ENCODE measurements at regions not wholly inside any gene's neighbourhood (a gene's known extent, or its start where the extent isn't known, plus 50 kb on each side); places are given as distances from the start of the nearest gene placed in this dataset.
"Not testable (repeated sequence)": the region's sequence is repeated elsewhere in the genome, so short reads cannot be mapped to it uniquely, and the experiment has no call there.

GRCh38 chr13:112222971-112223370 is 153.2 kb upstream of the SPACA7 start:
- no peak for DNase-seq (ENCODE audit: low spot score)

DNA sequence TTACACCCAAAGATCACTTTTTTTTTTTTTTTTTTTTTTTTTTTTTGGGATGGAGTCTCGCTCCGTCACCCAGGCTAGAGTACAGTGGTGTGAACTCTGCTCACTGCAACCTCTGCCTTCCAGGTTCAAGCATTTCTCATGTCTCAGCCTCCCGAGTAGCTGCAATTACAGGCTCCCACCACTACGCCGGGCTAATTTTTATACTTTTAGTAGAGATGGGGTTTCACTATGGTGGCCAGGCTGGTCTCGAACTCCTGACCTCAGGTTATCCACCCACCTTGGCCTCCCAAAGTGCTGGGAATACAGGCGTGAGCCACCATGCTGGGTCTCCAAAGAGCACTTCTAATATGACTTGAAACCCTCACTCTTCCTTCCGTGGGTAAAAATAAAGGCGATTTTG is 152.2 kb upstream of the SPACA7 start:
- not testable (repeated sequence) for DNase-seq (ENCODE audit: low spot score)

DNA sequence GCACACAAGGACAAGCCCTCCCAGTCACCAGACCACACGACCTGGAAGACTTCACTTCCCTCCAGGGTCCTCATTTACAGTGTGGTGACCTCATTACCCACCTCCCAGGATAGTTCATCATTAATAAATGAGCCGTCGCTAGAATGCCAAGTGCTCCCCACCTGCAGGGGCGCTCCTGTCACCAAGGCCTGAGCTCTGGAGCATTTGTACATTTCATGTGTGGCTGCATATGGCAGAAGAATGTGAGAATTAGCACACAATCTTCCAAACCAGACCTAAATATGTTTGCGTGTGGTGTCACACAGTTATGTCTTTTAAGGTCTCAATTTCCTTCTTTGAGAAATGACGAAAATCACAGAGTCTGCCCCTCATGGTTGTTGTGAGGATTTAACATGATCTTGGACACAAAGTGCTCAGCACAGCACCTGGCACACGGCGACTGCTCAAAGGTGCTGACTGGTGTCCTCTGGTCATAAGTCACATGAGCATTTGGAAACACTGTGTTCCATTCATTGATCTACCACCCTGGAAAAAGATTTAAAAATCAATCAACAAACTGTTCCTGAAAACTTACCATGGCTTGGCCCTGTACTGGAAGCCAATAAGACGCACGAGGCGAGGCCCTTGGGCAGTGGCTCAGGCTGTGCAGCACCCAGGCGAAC is 150.6 kb upstream of the SPACA7 start:
- no peak for DNase-seq (ENCODE audit: low spot score)

DNA sequence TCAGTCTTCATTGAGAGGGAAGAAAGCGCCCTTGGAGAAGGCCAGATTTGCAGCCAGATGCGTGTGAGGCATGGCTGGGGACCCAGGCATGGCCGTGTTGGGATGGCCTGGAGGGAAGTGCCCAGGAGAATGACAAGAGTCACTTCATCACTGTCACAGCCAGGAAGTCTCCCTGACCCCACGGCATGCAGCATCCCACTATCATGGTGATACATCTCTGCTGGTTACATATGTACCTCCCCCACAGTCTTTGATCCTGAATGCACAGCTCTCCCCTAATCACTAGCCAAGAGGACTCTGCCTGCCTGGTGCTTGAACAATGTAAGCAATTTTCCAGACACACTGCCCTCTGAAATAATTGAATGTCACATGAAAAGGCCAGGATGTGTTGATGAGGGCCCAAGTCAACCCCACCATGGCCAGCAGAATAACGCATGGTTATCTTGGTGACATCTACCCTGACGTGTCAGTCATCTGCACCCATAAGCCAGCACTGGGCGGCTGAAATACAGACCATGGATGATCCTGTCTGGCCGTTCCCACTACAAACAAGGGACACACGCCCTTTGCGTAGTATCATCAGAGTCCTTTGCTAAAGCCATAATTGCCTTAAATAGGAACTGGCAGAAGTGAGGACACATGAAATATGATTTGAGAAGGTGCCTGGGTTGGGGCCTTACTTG is 149.7 kb upstream of the SPACA7 start:
- no peak for DNase-seq (ENCODE audit: low spot score)

- DNase-seq (ENCODE audit: low spot score): no peak
Observed at GRCh38 chr13:112227031-112227430, 149.1 kb upstream of the SPACA7 start.

- no peak for DNase-seq (ENCODE audit: low spot score)
Observed at GRCh38 chr13:112229445-112229844, 146.7 kb upstream of the SPACA7 start.

GRCh38 chr13:112229992-112230872 is 145.9 kb upstream of the SPACA7 start:
- no peak for DNase-seq (ENCODE audit: low spot score)

DNA sequence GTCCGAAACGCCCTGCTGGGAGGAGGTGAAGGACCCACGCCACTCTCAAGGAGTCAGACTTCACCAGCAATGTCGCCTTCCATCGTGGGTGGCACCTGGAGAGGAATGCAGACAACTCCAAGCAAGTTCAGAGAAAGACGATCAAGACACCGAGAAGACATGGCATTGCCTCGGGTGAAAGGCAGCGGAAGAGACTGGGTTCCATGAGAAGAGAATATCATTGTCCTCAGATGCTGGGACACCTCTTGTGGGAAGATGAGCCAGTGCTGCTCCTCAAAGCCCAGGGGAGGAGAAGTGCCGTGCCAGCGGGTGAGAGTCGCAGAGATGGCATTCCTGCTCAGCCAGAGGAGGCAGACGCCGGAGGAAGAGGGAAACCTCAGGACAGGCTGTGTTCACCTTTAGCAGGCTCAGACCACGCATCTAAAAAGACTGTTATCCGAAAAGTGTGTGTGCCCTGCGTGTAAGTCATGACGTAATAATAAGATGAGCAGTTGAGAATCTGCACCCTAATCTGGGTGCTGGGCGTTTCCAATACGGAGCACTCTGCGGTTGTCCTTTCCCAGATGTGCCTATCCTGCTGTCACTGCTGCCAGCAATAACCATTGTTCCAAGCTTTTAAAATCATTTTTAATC is 144.6 kb upstream of the SPACA7 start:
- DNase-seq (ENCODE audit: low spot score): no peak

GRCh38 chr13:112233256-112233655 is 142.9 kb upstream of the SPACA7 start:
- DNase-seq (ENCODE audit: low spot score): no peak

GRCh38 chr13:112233716-112234115 is 142.4 kb upstream of the SPACA7 start:
- no peak for DNase-seq (ENCODE audit: low spot score)

DNA sequence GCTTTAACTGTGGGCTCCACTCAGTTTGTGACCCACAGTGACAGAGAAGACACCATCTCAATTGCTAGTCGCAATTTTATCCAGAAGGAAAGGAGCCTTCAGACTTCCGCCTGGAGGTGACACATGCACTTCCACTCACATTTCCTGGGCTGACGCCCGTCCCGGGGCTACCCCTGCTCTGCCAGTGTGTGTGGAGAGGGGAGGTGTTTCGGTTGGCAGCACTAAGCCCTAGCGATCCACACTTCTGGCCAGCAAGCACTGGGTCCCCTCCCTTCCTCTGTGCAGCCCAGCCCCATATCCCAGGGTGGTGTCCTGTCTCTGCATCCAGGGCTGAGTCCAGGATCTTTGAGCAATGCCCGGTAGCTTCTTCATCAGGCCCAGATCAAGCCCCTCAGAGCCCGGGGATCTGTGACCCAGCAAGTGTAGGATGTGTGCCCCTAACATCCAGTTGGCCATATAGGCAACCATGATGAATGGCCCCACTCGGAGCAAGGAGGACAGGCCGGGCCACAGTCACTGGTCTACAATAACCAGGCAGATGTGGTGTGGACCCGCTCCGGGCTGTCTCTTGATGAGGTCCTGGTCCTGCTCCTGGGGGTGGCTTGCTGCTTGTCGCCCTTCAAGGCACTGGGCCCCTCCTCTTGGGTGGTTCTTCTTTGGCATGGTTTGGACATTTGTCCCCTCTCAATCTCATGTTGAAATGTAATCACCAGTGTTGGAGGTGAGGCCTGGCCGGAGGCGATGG is 141.9 kb upstream of the SPACA7 start:
- DNase-seq (ENCODE audit: low spot score): no peak

- DNase-seq (ENCODE audit: low spot score): no peak
Observed at GRCh38 chr13:112236016-112236415, 140.1 kb upstream of the SPACA7 start.

GRCh38 chr13:112236539-112237197 is 139.5 kb upstream of the SPACA7 start:
- DNase-seq (ENCODE audit: low spot score): no peak

DNA sequence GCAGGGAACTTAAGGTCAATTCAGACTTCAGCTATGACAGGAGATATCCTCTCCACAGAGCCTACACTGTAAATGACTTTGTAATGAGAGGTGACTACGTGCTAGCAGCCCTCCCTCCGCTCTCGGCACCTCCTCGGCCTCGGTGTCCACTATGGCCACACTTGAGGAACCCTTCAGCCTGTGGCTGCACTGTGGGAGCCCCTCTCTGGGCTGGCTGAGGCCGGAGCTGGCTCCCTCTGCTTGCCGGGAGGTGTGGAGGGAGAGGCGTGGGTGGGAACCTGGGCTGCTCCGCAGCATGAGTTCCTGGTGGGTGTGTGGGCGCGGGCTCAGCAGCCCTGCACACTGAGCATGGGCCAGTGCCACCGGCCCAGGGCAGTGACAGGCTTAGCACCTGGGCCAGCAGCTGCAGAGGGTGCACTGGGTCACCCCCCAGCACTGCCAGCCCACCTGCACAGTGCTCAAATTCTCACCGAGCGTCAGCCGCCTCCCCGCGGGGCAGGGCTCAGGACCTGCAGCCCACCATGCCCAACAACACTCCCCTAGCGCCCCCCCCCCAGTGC is 137.6 kb upstream of the SPACA7 start:
- no peak for DNase-seq (ENCODE audit: low spot score)

DNA sequence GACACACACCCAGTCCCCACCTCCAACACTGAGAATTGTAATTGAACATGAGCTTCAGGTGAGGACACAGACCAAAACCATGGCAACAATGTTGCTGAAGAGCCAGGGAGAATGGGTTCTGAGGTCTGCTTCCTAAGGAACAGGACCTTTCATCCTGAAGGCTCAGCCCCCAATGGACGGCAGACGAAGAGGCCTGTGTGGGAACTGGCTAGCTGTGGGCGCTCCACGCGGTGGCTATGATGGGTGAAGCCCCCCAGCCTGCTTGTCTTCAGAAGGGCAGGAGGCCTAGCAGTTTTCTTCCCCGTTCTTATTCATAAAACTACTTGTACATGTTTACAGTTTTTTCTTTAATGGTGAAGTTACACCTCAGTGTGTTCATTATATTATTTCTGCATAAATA is 136.1 kb upstream of the SPACA7 start:
- no peak for DNase-seq (ENCODE audit: low spot score)

GRCh38 chr13:112241288-112241687 is 134.9 kb upstream of the SPACA7 start:
- DNase-seq (ENCODE audit: low spot score): no peak

- no peak for DNase-seq (ENCODE audit: low spot score)
Observed at GRCh38 chr13:112242777-112243176, 133.4 kb upstream of the SPACA7 start.

DNA sequence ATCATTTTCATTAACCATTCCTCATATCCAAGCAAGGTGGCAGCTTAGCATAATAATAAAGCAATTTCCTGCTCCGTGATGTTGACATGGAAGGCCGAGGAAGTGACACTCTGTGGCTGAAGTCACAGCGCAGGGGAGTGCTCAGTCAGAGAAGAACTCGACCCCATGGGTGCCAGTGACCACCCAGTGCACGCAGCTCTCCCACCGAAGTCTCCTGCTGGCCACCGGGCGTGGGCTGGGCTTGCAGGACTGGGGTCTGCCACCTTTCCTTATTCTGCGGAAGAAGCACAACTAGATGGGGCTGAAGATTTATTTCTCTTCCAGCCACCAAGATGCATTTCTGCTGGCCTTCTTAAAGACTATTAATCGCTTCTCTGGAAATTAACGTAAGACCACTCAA is 132.1 kb upstream of the SPACA7 start:
- DNase-seq (ENCODE audit: low spot score): no peak

DNA sequence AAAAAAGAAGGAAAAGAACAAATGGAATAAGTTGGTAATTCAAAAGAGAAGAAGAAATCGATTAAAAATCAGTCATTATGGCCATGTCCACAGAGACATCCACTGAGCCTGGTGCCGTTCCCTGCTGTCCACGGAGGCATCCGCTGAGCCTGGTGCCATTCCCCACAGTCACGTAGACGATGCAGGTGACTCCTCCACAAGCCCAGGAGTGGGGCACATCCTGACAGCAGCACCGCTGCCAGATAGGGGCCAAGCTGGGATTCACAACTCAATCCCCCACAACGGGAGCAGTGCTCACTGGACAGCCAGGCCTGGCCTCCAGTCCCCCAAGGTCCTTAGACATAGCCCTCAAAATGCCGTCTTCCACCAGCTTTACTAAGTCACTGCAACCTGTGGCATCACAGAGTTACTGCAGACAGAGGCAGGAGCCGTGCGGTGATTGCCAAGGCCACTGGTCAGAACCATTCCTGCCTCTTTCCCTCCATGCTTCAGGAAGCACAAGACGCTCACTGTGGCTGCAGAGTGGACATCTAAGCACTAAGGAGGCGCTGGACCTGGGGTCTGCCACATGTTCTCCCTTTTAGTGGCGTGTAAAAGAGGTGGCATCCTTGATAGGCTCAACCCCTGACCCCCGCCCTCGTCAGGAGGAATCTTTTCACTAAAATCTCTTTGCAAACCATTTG is 131.5 kb upstream of the SPACA7 start:
- no peak for DNase-seq (ENCODE audit: low spot score)

- DNase-seq (ENCODE audit: low spot score): no peak
Observed at GRCh38 chr13:112245179-112245724, 130.9 kb upstream of the SPACA7 start.

All from umbilical cord (tissue), 1 donor.